OCI-LY7 (cell line): ENCODE measurements at regions not wholly inside any gene's neighbourhood (a gene's known extent, or its start where the extent isn't known, plus 50 kb on each side); places are given as distances from the start of the nearest gene placed in this dataset.

ENCODE experiments used
- BruUV-seq: library from RNA; stranded (reverse); fragments of 400-500 nt; replicated peaks from 2 replicates; lab custom pipeline; 2021; lab: Mats Ljungman, UMichigan
- CTCF ChIA-PET: fragments of 300-600 bp; sonication (Branson Sonifier 250); formaldehyde crosslinking; loops from one replicate; lab custom pipeline; 2022; ENCODE audit warnings: antibody characterized with exemption; ENCODE audit not compliant: unreplicated experiment; lab: Charles Lee
- POLR2A ChIA-PET: fragments of 300-600 bp; sonication (Branson Sonifier 250); formaldehyde crosslinking; loops from one replicate; lab custom pipeline; 2022; ENCODE audit warnings: antibody characterized with exemption; lab: Charles Lee
- DNase-seq: peaks from one replicate; pipeline ENCODE4 v3.0.0-alpha.2; 2015; ENCODE audit warnings: low spot score
- H2AFZ ChIP-seq: fragments of 200-600 bp; sonication (generic), shearing (Covaris generic); 2 replicates; pipeline ENCODE4 v1.6.1; 2014; ENCODE audit warnings: mild to moderate bottlenecking, antibody characterized with exemption, low read length, moderate library complexity
- H3K27ac ChIP-seq: fragments of 200-600 bp; sonication (generic); 2 replicates; pipeline ENCODE4 v1.5.1; 2014; ENCODE audit warnings: mixed run types, low read depth, mild to moderate bottlenecking, moderate library complexity, low read length, inconsistent platforms; ENCODE audit not compliant: poor library complexity, severe bottlenecking
- H3K36me3 ChIP-seq: fragments of 200-600 bp; sonication (generic); 2 replicates; pipeline ENCODE4 v1.6.1; 2014; ENCODE audit warnings: mild to moderate bottlenecking, antibody characterized with exemption, low read length, moderate library complexity, mixed read lengths; ENCODE audit not compliant: insufficient read depth
- H3K4me1 ChIP-seq: fragments of 200-600 bp; sonication (generic); 2 replicates; pipeline ENCODE4 v1.5.1; 2014; ENCODE audit warnings: mild to moderate bottlenecking, low read length; ENCODE audit not compliant: insufficient read depth, poor library complexity, severe bottlenecking
- H3K4me2 ChIP-seq: fragments of 200-600 bp; sonication (generic); 2 replicates; pipeline ENCODE4 v1.6.1; 2014; ENCODE audit warnings: mild to moderate bottlenecking, low read length
- H3K4me3 ChIP-seq: fragments of 200-600 bp; sonication (generic); 2 replicates; pipeline ENCODE4 v1.5.1; 2014; ENCODE audit warnings: mild to moderate bottlenecking, low read depth, low read length; ENCODE audit not compliant: poor library complexity, severe bottlenecking
- H3K79me2 ChIP-seq: fragments of 200-600 bp; sonication (generic); 2 replicates; pipeline ENCODE4 v1.6.1; 2016; ENCODE audit warnings: low read depth, mild to moderate bottlenecking, low read length, moderate library complexity, mixed read lengths; ENCODE audit not compliant: insufficient read depth
- H3K9me2 ChIP-seq: fragments of 200-600 bp; sonication (generic); 2 replicates; pipeline ENCODE4 v1.6.1; 2016; ENCODE audit warnings: mild to moderate bottlenecking, low read length, mixed read lengths; ENCODE audit not compliant: insufficient read depth
- H3K9me3 ChIP-seq: fragments of 200-600 bp; sonication (generic); 2 replicates; pipeline ENCODE4 v1.6.1; 2014; ENCODE audit warnings: mild to moderate bottlenecking, mixed run types, low read length, mixed read lengths
- H4K20me1 ChIP-seq: fragments of 200-600 bp; sonication (generic); 2 replicates; pipeline ENCODE4 v1.6.1; 2014; ENCODE audit warnings: mild to moderate bottlenecking, antibody characterized with exemption, low read length, moderate library complexity, mixed read lengths; ENCODE audit not compliant: insufficient read depth
- CTCF ChIP-seq: fragments of 200-600 bp; sonication (generic); conservative IDR thresholded peaks from 2 replicates; pipeline ENCODE4 v1.5.1; 2014; ENCODE audit warnings: mild to moderate bottlenecking, antibody characterized with exemption, low read length, moderate library complexity, mixed read lengths
- EZH2phosphoT487 ChIP-seq: fragments of 200-600 bp; sonication (generic); IDR thresholded peaks from 2 replicates; pipeline ENCODE4 v1.6.1; 2018; ENCODE audit warnings: low read depth, borderline replicate concordance, mild to moderate bottlenecking, mixed run types, antibody characterized with exemption, low read length, moderate library complexity, mixed read lengths
- intact Hi-C: fragments of 100-400 bp; cut with micrococcal nuclease; formaldehyde crosslinking; loops from one replicate; pipeline ENCODE4 v1.10.0; 2022; ENCODE audit not compliant: unreplicated experiment

DNA sequence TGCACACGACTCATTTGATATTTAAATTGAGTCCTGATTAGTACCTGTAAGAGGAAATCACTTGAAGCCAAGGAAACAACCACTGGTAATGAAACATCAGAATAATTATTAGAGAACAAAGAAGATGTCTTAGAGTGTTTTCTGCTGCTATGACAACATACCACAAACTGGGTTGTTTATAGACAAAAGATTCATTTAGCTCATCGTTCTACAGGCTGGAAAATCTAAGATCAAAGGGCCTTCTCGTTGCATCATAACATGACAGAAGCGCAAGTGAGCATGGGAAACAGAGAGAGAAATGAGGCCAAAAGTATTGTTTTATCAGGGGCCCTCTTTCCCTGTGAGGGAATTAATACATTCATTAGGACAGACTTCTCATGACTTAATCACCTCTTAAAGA lies 1024.0 kb upstream of the PCDH9 start:
- no TSS peak for BruUV-seq
- CTCF ChIA-PET: no interaction called here
- no peak overlapping the region for H2AFZ ChIP-seq

DNA sequence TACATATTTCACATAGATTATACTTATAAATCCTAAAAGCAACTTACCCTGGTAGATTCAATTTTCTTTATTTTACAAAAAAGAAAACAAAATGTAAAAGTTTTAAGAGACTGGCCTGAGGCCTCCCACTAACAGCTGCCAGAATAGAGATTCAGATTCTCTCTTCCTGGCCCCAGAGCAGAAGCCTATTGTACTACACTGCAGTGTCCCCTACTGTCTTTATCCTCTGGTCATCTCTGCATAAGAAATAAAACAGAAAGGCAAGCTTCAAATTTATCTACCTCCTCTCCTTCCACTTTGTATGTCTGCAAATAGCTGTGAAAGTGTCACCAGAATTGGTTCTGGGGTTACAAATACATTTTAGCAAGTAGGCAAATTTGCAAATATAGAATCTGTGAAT lies 1004.1 kb upstream of the PCDH9 start:
- Histone ChIP-seq H3K79me2 (no peaks in the 10 kb centered on the region), H4K20me1 (no peaks in the 10 kb centered on the region), H3K9me3 (no peaks in the 10 kb centered on the region), H3K36me3 (no peaks in the 10 kb centered on the region), H3K27ac (no peak overlapping the region), H3K9me2 (no peaks in the 10 kb centered on the region), H3K4me1 (no peaks in the 10 kb centered on the region), H3K4me3 (no peak overlapping the region), H3K4me2 (no peak overlapping the region), H2AFZ (no peak overlapping the region)
- TF ChIP-seq EZH2phosphoT487 (no peak), CTCF (no peak)
- ChIA-PET POLR2A (interaction anchor here (0.6 to 0.7 kb wide), 2 partner anchors 18 to 838 kb away, joined by 3 to 4 read pairs; no protein-coding TSS in a partner anchor), CTCF (no interaction called here)
- intact Hi-C loops: no loop called here
- DNase-seq: no peak
- BruUV-seq: no TSS peak

More for the DNA sequence above, 1024.0 kb upstream of the PCDH9 start:
- POLR2A ChIA-PET: no interaction called here
- H3K4me2 ChIP-seq: no peak overlapping the region
- TF ChIP-seq EZH2phosphoT487 (no peak), CTCF (no peak)
- no peak overlapping the region for H3K4me3 ChIP-seq
- intact Hi-C loops: no loop called here
- no peak for DNase-seq
- no peaks in the 10 kb centered on the region for H3K9me3 ChIP-seq
- no peaks in the 10 kb centered on the region for H3K4me1 ChIP-seq
- no peak overlapping the region for H3K27ac ChIP-seq
- no peaks in the 10 kb centered on the region for H3K36me3 ChIP-seq
- H3K9me2 ChIP-seq: no peaks in the 10 kb centered on the region
- H3K79me2 ChIP-seq: no peaks in the 10 kb centered on the region
- H4K20me1 ChIP-seq: no peaks in the 10 kb centered on the region

DNA sequence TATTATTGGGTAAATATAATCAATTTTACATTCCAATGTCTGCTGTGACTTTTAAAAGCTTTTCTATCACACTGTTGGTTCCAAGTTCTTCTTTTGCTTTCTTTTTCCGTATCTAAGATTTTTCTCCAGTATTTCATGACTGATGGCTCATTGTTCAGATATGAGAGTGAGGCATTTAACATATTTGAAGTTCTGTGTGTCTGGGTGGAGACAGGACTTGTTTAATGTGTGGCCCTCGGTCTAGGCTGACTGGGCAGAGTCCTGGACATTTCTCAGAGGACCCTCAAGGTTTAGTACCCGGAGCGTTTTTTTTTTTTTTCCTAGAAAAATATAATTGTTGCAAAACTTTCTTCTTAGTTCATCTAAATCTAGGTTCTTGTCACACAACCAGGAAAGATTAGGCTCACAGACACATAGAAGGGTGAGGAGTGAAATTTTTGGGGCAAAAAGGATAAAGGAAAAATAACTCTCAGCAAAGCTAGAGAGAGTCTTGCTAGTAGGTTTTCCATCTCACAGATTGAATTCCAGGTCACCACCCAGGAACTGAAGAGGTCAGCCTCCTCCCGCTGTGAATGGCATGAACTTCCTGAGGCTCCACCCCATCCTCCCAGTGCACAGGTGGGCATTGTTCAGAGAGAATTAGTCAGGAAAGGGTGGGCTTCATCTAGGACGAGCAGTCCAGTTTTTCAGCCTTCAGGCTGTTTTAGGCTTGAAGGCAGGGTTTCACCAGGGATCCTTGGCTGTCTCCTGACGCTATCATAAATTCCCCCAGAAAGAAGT lies 1002.4 kb upstream of the PCDH9 start:
- CTCF ChIA-PET: no interaction called here
- DNase-seq: no peak
- Histone ChIP-seq H3K4me3 (no peak overlapping the region), H2AFZ (no peak overlapping the region), H4K20me1 (no peaks in the 10 kb centered on the region), H3K27ac (no peak overlapping the region), H3K79me2 (no peaks in the 10 kb centered on the region), H3K9me3 (no peaks in the 10 kb centered on the region), H3K4me2 (no peak overlapping the region), H3K4me1 (no peaks in the 10 kb centered on the region), H3K9me2 (no peaks in the 10 kb centered on the region), H3K36me3 (no peaks in the 10 kb centered on the region)
- no peak for TF ChIP-seq EZH2phosphoT487
- no peak for TF ChIP-seq CTCF
- POLR2A ChIA-PET: no interaction called here
- BruUV-seq: no TSS peak
- intact Hi-C loops: no loop called here
